Suppressor macrophage treated with lipopolysaccharide for 1 hour (primary cell): ENCODE measurements at regions not wholly inside any gene's neighbourhood (a gene's known extent, or its start where the extent isn't known, plus 50 kb on each side); places are given as distances from the start of the nearest gene placed in this dataset.
"Not testable (repeated sequence)": the region's sequence is repeated elsewhere in the genome, so short reads cannot be mapped to it uniquely, and the experiment has no call there.

ENCODE experiments used
- DNase-seq, 3 donors: peaks; one replicate each; pipeline ENCODE4 v3.0.0-alpha.2; 2020 to 2022

DNA sequence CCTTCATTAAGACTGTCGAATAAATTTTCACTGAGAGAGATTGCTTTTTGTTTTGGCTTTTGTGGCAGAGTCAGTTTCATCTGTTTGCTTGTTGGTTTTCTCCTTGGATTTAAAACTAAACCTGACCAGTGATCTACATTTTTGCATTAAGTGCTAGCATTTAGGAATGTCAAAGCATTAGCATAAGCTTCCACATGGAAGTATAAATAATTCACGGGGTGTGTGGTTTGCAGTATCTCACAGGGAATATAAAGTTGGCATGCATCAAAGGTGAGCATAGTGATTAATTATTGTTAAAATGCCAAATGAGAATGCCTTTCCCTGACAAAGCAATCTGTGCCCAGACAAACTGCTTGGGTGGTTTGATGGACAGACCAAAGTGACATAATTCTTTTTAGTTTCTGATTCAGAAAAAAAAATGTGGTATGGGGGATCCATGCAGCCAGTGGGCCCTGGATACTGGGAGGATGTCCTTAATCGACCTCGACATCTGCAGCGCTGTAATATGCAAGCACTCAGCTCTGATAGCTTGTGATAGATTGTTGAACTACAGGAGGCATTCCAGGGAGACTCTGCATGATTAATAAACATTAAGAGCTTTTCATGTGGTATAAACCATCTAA, 339.3 kb upstream of the POM121L12 start:
- DNase-seq, result no peak

DNA sequence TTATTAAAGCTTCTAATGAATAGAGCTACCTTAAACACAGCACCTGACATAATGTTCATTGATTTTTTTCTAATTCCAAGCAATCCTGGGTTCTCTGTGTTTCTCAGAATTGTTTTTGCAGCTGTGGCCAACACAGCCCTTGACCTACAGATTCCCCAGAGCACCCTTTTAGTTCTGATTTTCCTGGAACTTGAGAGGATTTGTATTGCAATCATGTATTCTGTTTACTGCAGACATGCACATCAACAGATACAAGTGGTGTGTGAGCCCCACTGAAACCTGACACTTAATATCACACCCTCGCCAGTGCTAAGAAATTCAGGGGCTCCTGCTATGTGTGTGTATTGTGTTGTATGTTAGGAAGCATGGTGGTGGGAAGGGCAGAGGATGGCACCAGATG, 344.2 kb upstream of the POM121L12 start:
- no peak for DNase-seq

DNA sequence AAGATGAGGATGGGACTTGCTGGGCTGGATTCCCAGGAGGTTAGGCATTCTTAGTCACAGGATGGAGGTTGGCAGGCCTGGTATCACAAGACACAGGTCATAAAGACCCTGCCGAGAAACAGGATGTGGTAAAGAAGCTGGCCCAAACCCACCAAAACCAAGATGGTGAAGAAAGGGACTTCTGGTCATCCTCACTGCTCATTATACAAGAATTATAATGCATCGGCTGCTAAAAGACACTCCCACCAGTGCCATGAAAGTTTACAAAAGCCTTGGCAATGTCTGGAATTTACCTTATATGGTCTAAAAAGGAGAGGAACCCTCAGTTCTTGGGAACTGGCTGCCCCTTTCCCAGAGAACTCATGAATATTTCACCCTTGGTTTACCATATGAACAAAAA, 345.5 kb upstream of the POM121L12 start:
- no peak for DNase-seq

DNA sequence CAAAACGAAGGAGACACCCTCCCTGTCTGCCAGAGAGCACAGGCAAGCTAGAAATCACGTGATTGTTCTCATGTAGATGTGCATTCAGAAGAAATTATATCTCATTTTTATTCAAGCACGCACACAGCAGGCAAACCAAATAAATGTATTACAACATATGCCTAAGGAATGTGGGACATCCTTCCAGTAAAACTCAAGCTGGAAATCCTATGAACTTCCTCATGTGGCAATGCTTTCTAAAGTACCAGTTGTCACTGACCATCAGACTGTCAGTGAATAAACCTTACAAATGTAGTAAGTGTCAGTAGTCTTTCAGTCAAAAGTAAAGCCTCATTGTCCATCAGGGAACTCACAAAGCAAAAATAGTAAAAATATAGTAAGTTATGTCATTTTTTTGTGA, 350.1 kb upstream of the POM121L12 start:
- no peak for DNase-seq

DNA sequence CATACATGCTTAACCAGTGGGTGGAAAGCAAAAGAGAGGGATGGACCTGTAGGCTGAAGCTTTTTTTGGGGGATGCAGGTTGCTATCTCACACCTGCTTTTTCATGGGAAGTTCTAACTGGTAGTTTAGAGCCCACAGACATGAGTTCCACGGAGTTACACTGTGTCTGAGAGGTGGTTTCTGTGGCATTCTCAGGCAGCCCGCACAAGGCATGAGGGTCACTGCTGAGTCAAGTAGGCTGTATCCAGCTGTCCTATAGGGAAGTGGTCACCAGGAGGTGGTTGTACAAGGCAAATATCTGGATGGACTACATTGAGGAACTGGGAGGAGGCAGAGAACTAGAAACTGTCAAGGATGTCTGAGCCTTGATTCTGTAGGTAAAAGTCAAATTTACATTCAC, 351.0 kb upstream of the POM121L12 start:
- no peak for DNase-seq

DNA sequence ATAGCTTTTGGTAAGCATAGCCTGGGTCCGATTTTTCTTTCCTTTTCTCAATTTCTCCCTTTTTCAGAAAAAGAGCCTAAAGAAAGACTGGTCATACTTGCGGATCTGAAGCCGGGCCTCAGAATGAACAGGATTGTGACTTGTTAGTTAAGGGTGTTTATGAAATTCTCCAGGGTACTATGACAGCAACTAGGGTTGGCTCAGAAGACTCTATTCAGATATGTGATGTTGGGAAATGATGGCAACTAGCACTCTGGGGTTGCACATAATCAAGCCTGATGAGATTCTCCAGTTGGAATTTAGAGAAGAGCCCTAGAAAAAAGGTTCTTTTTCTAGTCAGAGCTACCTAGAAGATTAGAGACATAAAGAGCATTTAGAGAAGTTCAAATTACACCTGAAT, 352.4 kb upstream of the POM121L12 start:
- no peak for DNase-seq

DNA sequence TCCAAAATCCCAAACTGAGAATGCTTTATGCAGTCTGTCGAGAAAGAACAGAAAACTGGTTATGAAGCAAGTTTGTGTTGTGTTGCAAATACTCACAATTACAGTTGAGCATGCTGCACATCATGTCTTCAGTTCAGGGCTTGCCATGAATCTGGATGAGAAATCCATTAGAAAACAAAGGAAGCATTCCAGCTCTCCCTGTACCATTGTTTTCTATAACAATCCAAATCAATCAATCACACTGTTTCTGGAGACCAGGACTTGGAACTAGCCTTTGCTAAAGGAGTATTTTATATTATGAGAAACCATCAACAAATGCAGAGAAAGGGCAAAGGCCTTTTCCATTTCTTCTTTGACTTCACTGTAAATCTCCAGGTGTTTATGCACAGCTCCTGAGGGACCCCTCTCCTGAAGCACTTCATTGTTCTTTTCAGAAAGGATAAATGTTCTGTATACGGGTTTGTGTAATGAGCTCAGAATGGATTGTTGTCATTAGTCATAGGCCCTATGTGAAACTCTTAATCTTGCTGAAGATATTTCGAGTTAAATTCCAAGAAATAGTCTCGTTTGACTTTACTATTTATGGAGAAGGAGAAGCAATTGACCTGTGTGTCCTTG, 364.7 kb upstream of the POM121L12 start:
- no peak for DNase-seq

DNA sequence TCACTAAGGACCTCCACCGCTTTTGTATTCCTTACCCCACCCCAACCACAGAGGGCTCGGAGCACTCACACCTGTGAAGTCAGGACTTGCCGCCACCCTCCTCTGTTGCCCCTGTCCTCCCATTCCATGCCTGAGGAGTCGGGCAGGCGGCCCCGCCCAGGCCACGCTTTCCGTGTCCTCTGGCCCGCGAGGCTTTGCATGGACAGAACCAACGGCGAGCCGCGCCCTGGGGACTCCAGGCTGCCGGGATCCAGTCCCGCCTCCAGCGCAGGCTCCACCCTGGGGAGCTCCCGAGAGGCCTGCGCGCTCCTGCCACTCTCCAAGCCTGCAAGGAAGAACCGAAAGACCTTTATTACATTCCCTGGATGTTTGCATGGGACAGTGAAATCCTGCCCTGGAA, 366.4 kb upstream of the POM121L12 start:
- no peak for DNase-seq

DNA sequence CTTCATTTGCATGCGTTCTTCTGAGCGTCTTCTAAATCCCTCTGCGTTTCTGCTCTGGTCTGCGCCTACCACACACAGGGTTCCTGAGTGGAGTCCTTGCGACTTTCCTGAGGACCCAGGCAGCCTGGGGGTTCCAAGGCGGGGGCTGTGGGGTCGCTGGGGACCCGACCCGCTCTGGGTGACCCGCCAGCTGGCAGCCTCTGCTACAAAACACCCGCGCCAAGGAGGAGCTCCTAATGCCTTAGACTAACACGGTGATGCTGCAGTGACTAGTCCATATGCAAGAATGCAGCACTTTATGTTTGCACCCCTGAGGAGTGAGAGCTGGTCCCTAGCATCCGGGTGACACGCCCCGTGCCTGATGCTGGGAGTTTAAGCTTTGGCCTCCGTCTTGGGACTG, 367.0 kb upstream of the POM121L12 start:
- no peak for DNase-seq

DNA sequence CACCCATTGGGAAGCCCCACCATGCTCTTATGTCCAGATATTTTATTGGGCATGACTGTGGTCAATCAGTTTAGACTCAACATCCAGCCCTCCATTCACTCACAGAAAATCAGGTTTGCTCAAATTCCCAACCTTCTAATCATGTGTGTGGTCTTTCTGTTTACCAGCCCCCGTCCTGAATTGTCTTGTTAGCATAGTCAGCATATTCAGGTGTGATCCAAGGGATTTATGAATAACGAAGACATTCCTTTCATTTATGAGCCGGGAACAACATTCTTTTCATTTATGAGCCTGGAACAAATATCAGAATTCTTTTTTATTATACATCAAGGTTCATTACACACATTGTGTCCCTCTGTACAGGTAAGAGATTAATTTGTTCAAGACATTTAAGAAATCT, 376.3 kb upstream of the POM121L12 start:
- no peak for DNase-seq

DNA sequence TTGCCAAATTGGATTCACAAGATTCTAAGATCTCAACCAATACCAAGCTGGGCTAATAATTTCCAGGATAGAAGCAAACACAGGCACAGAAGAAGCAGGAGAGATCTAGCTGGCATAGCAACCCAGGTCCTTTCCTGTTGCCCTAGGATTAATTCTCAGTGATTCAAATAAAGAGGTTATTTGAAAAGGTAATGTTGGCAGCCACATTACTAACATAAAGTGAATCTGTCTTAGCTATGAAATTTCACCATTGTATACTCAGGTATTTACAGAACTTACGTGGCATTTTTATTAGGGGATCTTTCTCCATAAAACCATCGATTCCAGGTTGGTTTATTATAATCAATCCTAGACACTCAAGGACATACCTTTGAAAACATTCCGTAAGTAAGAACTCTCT, 379.3 kb upstream of the POM121L12 start:
- DNase-seq, result no peak

DNA sequence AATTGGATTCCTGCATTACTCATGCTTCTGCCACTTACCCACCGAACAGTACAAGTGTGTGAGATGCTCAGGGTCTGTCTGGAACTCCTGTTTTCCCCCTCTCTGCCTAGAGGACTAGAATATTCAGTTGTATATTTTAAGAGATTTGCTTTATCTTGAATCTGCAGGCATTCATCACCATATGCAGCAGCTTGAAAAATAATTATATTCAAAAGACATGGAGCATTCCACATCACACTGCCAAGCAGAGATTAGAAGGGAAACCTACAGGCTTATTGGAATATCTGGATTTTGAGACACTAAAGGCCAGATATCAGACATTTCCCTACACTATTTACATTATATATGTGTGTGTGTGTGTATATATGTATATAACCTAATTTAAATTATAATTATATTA, 382.8 kb upstream of the POM121L12 start:
- no peak for DNase-seq

DNA sequence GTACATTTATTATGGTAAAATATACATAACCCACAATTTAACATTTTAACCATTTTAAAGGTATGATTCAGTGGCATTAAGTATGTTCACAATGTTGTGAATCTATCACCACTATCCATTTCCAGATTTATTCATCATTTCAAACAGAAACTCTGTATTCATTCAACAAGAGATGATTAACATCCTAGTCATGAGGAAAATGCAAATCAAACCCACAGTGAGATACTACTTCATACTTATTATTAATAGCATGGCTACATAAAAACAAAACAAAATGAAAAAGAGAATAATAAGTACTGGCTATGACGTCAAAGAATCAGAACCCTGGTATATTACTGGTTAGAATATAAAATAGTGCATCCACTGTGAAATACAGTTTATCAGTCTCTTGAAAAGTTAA, 386.6 kb upstream of the POM121L12 start:
- DNase-seq, result no peak

DNA sequence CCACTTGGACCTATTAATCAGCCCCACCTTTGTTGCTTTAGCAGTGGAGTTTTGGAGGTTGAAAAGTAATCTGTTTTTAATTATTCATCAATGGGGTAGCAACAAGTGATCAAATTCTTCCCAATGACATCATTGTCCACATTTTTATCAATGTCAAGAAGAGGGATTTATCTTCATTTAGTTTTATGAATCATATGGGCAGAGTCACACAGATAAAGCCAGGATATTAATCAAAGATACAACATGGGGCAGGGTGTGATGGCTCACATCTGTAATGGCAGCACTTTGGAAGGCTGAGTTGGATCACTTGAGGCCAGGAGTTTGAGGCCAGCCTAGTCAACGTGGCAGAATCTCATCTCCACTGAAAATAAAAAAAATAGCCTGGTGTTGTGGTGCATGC, 388.4 kb upstream of the POM121L12 start:
- DNase-seq, result no peak

DNA sequence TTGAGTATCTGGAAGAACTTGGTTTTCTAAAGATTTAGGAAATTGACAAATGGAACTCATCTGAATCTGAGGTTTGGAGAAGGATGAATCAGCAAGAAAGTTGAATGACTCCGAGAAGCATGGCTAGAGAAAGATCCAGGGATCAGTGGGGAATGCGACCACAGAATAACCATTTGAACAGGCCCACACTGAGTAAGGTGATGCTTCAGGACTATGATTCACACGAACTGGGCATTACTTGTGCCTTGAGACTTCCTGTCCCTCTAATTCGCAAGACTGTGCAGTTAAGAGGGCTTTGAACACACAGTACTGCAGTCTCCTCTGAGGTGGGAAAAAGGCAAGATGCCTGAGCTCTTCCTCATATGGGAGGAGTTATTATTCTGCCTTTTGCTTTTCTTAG, 395.5 kb upstream of the POM121L12 start:
- DNase-seq, result no peak

DNA sequence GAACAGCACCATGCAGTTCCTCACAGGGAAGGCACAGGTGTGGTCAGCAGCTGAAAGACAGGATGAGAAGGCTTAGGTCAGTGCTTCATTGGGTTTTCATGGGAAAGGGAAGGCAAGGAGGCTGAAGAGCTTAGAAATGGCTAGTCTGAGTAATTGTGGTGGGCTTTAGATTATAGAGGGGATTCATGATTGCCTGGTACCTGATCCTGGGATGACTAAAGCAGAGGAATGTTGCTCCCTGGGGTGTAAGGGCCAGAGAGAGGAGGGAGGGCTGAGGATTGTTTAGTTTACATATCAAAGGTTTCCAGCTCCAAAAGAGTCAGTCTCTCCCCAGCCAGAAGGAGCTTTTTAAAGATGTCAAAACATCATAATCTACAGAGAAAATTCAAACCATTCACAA, 396.3 kb upstream of the POM121L12 start:
- no peak for DNase-seq

DNA sequence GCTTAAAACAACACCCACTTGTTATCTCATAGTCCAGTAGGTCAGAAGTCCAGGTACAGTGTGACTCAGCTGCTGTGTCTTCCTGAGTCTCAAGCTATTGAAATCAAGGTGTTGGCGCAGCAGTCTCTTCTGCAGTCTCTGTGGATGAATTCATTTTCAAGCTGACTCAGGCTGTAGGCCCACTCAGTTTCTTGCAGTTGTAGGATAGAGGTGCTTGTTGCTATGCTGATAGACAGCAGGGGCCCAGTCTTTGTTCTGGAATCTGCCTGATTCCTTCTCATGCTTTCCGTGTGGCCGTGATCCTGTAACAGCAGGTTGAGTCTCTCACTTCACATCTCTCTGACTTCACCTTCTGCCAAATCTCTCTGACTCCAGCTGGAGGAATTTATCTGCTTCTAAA, 400.4 kb upstream of the POM121L12 start:
- DNase-seq, result no peak

DNA sequence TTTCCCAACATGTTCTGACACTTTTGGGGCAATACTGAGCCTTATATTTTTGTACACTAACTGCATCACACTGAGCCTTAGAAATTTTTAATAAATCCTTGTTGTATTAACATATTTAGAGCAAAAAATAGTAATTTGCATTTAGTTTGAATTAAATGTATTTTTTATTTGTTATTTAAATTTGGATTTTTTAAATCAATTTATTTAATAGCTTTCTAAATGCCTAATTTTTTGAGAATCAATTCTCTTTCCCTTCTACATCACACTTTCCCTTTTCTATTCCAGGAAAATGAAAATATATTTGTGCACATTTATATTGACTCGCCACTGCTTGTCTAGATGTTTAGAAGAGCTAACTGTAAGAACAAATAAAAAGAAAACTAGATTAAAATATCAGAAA, 414.6 kb upstream of the POM121L12 start:
- no peak for DNase-seq

DNA sequence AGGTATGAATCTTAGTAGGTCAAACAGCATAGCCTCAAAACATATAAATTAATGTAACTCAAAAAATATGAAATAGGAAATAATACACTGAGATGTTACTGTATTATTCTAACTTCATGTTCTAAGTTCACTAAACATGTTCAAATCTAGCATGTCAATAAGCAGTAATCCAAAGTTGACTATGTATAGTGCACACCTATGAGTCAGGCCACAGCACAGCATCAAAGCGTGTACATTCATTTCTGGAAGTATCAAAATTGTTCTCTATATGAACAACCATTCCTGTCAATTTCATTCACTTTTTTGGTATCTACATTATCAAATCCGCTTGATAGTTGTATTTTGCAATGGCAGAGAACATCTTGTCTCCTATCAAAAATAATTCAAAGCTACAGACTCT, 418.9 kb upstream of the POM121L12 start:
- DNase-seq, result no peak

DNA sequence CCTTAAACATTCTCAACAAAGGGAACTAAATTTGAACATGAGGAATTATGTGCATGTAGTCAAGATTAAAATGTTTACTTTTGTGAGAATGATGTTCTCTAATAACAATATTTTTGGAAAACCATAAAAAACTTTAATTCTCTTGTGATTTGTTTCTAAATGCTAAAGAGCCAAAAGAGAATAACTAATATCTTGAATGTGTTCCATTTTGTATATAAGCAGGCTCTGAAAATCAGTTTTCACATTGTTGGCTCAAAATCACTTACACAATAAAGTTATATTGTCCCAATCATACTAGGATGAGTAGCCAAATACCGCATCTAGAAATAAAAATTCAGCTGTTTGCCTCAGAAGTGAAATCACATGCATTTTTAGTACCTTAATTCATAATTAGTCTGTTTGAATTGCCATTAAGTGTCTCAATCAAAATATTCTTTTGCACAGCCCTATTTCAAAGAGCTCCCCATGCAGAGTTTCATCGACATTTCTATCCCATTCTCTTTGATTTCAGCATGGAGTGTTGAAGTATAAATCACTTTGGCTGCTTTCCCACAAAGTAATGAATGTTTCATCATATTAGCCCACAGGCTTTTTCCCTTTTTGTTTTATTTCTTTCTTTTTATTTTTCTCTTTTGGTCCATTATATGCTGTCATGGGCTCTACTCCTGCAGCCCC, 420.3 kb upstream of the POM121L12 start:
- DNase-seq, result no peak

DNA sequence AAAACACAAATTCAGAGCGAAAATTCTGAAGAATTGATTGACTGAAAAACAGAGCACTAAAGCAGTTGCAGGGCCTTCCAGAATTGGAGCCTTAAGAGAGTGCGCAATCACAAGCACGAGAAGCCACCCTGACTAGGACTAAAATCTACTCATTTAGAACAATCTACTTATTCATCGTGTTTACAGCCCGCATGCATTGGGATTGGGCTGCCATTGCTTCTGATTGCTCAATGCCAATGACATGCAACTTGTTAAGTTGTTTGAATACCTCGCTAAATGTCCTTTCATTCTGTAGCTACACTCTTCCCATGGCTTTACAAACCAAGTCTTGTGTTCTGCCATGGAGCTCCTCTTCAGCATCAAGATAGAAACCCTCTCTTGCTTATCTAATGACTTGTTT, 425.9 kb upstream of the POM121L12 start:
- DNase-seq, result no peak

DNA sequence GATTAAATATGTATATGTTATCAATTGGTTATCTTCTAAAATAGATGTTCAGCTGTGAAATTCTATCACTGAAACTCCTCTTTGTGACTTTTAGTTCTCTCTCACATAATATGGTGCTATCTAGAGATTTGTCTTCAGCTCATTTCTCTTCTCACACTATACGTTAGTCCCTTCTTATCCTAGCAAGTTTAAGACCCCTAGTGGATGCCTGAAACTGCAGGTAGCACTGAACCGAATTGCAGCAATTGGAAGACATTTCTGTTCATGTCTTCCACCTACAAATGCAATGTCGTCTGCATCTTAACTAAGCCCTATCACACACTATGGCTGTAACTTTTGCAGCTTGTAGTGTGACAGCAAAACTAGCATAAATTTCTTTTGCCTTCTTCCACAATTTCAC, 442.7 kb upstream of the POM121L12 start:
- no peak for DNase-seq

DNA sequence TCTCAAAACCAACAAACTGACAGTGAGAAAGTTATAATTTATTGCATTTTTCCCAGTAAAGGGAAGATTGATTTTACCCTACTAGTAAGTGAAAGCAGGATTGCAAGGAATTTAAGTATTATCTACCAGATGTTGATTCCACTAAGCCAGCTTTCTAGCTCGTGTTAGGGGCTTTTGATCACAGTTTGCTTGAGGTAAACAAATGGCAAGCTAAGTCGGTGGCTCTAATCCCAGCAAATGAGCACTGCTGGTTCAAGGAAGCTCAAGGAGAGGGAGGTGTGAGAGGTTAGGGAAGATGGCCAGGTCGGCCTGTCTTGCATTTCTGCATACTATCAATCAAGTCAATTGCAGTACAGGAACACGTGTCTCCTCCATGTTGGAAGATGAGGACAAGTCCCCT, 448.7 kb upstream of the POM121L12 start:
- no peak for DNase-seq

DNA sequence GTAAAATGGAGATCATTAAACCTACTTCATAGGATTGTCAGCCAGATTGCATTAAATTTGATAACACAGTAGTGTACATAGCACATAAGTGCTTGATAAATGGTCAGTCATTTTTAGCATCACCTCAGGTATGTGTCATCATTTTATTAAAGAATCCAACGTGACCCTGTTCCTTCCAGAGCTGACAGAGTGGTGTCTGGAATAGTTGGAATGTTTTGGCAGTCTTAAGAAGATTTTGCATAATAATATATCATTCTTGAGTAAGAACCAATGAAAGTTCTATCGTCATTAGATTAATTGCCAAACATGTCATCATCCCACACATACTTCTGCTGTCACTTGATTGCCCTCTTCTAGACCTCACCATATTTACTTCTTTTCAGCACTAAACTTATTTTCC, 451.4 kb upstream of the POM121L12 start:
- DNase-seq, result no peak

DNA sequence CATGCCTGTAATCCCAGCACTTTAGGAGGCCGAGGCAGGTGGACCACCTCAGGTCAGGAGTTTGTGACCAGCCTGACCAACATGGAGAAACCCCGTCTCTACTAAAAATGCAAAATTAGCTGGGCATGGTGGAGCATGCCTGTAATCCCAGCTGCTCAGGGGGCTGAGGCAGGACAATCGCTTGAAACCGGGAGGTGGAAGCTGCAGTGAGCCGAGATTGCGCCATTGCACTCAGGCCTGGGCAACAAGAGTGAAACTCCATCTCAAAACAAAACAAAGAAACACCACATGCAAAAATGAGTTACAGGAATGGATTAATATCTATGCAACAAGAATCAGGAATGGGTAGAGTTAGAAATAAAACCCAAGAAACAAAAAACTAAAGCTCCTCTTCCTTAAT, 462.3 kb upstream of the POM121L12 start:
- DNase-seq, result not testable (repeated sequence)
